Central memory CD8-positive, alpha-beta T cell (primary cell): ENCODE measurements at regions not wholly inside any gene's neighbourhood (a gene's known extent, or its start where the extent isn't known, plus 50 kb on each side); places are given as distances from the start of the nearest gene placed in this dataset.

Experiments used
- ATAC-seq: fragments of 150-1000 bp; cut with Tn5 transposase; replicated peaks from 2 replicates; pipeline ENCODE4 v1.10.0; 2022; ENCODE audit warnings: mild to moderate bottlenecking, moderate FRiP score, moderate number of reproducible peaks; ENCODE audit not compliant: poor library complexity, severe bottlenecking; ENCODE audit errors: extremely low read depth
- DNase-seq, 2 donors: peaks; one replicate each; pipeline ENCODE4 v3.0.0; 2021; ENCODE audit warnings: low spot score in 2 of 2
- H3K27ac Mint-ChIP-seq: one replicate; pipeline ENCODE4 v1.8.0; 2022; ENCODE audit warnings: low read depth, mild to moderate bottlenecking, moderate library complexity, mixed read lengths
- H3K27me3 Mint-ChIP-seq: one replicate; pipeline ENCODE4 v1.8.0; 2022; ENCODE audit warnings: mixed read lengths
- H3K36me3 Mint-ChIP-seq: one replicate; pipeline ENCODE4 v1.8.0; 2022; ENCODE audit warnings: mild to moderate bottlenecking, moderate library complexity, mixed read lengths; ENCODE audit not compliant: insufficient read depth
- H3K4me1 Mint-ChIP-seq: one replicate; pipeline ENCODE4 v1.8.0; 2022; ENCODE audit warnings: mixed read lengths
- H3K4me3 Mint-ChIP-seq: one replicate; pipeline ENCODE4 v1.8.0; 2022; ENCODE audit warnings: mild to moderate bottlenecking, moderate library complexity, mixed read lengths
- H3K9me3 Mint-ChIP-seq: one replicate; pipeline ENCODE4 v1.8.0; 2022; ENCODE audit warnings: mixed read lengths

GRCh38 chr12:33663000-33663654, 223.5 kb upstream of the SYT10 start:
- Mint-ChIP-seq H3K36me3 (no peaks in the 10 kb centered on the region), H3K27ac (no peak overlapping the region), H3K27me3 (no peaks in the 10 kb centered on the region), H3K4me1 (no peaks in the 10 kb centered on the region), H3K4me3 (no peak overlapping the region), H3K9me3 (peaks cover 13% of the 10 kb centered on the region)
- no peak for DNase-seq
- ATAC-seq, result no peak

GRCh38 chr12:33669349-33669748, 229.7 kb upstream of the SYT10 start:
- no peak overlapping the region for H3K27ac Mint-ChIP-seq
- H3K36me3 Mint-ChIP-seq, result no peaks in the 10 kb centered on the region
- no peak overlapping the region for H3K4me3 Mint-ChIP-seq
- H3K9me3 Mint-ChIP-seq, result peaks cover 5% of the 10 kb centered on the region
- DNase-seq (no peak), ATAC-seq (no peak)
- no peaks in the 10 kb centered on the region for H3K4me1 Mint-ChIP-seq
- H3K27me3 Mint-ChIP-seq, result no peaks in the 10 kb centered on the region

- no peak overlapping the region for H3K4me3 Mint-ChIP-seq
- DNase-seq (no peak), ATAC-seq (no peak)
- H3K27ac Mint-ChIP-seq, result no peak overlapping the region
- no peaks in the 10 kb centered on the region for H3K36me3 Mint-ChIP-seq
- H3K9me3 Mint-ChIP-seq, result peaks cover 5% of the 10 kb centered on the region
- no peaks in the 10 kb centered on the region for H3K27me3 Mint-ChIP-seq
- H3K4me1 Mint-ChIP-seq, result no peaks in the 10 kb centered on the region
These were observed 230.7 kb upstream of the SYT10 start for GRCh38 chr12:33670284-33670683.

GRCh38 chr12:33671676-33672075, 232.1 kb upstream of the SYT10 start:
- H3K4me3 Mint-ChIP-seq, result no peak overlapping the region
- no peak overlapping the region for H3K27ac Mint-ChIP-seq
- H3K36me3 Mint-ChIP-seq, result no peaks in the 10 kb centered on the region
- peaks cover 5% of the 10 kb centered on the region for H3K9me3 Mint-ChIP-seq
- no peaks in the 10 kb centered on the region for H3K4me1 Mint-ChIP-seq
- DNase-seq (no peak), ATAC-seq (no peak)
- no peaks in the 10 kb centered on the region for H3K27me3 Mint-ChIP-seq

GRCh38 chr12:33672836-33673577, 233.4 kb upstream of the SYT10 start:
- H3K27me3 Mint-ChIP-seq, result no peaks in the 10 kb centered on the region
- H3K36me3 Mint-ChIP-seq, result no peaks in the 10 kb centered on the region
- ATAC-seq (no peak), DNase-seq (no peak)
- H3K27ac Mint-ChIP-seq, result no peak overlapping the region
- H3K9me3 Mint-ChIP-seq, result peaks cover 5% of the 10 kb centered on the region
- no peaks in the 10 kb centered on the region for H3K4me1 Mint-ChIP-seq
- H3K4me3 Mint-ChIP-seq, result no peak overlapping the region

- DNase-seq (no peak), ATAC-seq (no peak)
- Mint-ChIP-seq H3K4me1 (no peaks in the 10 kb centered on the region), H3K27me3 (no peaks in the 10 kb centered on the region), H3K27ac (no peak overlapping the region), H3K36me3 (no peaks in the 10 kb centered on the region), H3K4me3 (no peak overlapping the region), H3K9me3 (peaks cover 5% of the 10 kb centered on the region)
These were observed 237.2 kb upstream of the SYT10 start for GRCh38 chr12:33676866-33677265.

- H3K36me3 Mint-ChIP-seq, result no peaks in the 10 kb centered on the region
- H3K9me3 Mint-ChIP-seq, result peaks cover 5% of the 10 kb centered on the region
- no peak for ATAC-seq
- H3K4me1 Mint-ChIP-seq, result no peaks in the 10 kb centered on the region
- no peak overlapping the region for H3K4me3 Mint-ChIP-seq
- no peaks in the 10 kb centered on the region for H3K27me3 Mint-ChIP-seq
- H3K27ac Mint-ChIP-seq, result no peak overlapping the region
- DNase-seq, result no peak
These were observed 238.8 kb upstream of the SYT10 start for GRCh38 chr12:33678221-33678964.

- H3K36me3 Mint-ChIP-seq, result no peaks in the 10 kb centered on the region
- DNase-seq, result no peak
- H3K9me3 Mint-ChIP-seq, result peaks cover 21% of the 10 kb centered on the region
- no peaks in the 10 kb centered on the region for H3K4me1 Mint-ChIP-seq
- no peak overlapping the region for H3K4me3 Mint-ChIP-seq
- no peak overlapping the region for H3K27ac Mint-ChIP-seq
- ATAC-seq, result no peak
- H3K27me3 Mint-ChIP-seq, result no peaks in the 10 kb centered on the region
These were observed 250.9 kb upstream of the SYT10 start for GRCh38 chr12:33690562-33690961.

GRCh38 chr12:33703221-33703620, 263.6 kb upstream of the SYT10 start:
- Mint-ChIP-seq H3K4me3 (no peak overlapping the region), H3K27ac (no peak overlapping the region)
- no peak for ATAC-seq

GRCh38 chr12:33706927-33707326, 267.3 kb upstream of the SYT10 start:
- H3K9me3 Mint-ChIP-seq, result no peaks in the 10 kb centered on the region
- DNase-seq (no peak), ATAC-seq (no peak)
- no peaks in the 10 kb centered on the region for H3K27me3 Mint-ChIP-seq
- H3K36me3 Mint-ChIP-seq, result no peaks in the 10 kb centered on the region
- H3K27ac Mint-ChIP-seq, result no peak overlapping the region
- no peaks in the 10 kb centered on the region for H3K4me1 Mint-ChIP-seq
- H3K4me3 Mint-ChIP-seq, result no peak overlapping the region

More at GRCh38 chr12:33703221-33703620, 263.6 kb upstream of the SYT10 start:
- no peaks in the 10 kb centered on the region for H3K27me3 Mint-ChIP-seq
- no peak for DNase-seq
- H3K4me1 Mint-ChIP-seq, result no peaks in the 10 kb centered on the region
- H3K36me3 Mint-ChIP-seq, result no peaks in the 10 kb centered on the region
- H3K9me3 Mint-ChIP-seq, result peaks cover 6% of the 10 kb centered on the region

GRCh38 chr12:33708935-33709334, 269.3 kb upstream of the SYT10 start:
- Mint-ChIP-seq H3K27me3 (no peaks in the 10 kb centered on the region), H3K4me3 (no peak overlapping the region)

GRCh38 chr12:33710548-33710947, 270.9 kb upstream of the SYT10 start:
- no peaks in the 10 kb centered on the region for H3K27me3 Mint-ChIP-seq
- no peaks in the 10 kb centered on the region for H3K4me1 Mint-ChIP-seq
- ATAC-seq, result no peak
- no peak overlapping the region for H3K4me3 Mint-ChIP-seq
- no peak for DNase-seq
- no peaks in the 10 kb centered on the region for H3K9me3 Mint-ChIP-seq
- no peaks in the 10 kb centered on the region for H3K36me3 Mint-ChIP-seq
- no peak overlapping the region for H3K27ac Mint-ChIP-seq

More at GRCh38 chr12:33708935-33709334, 269.3 kb upstream of the SYT10 start:
- ATAC-seq, result no peak
- no peak for DNase-seq
- Mint-ChIP-seq H3K9me3 (no peaks in the 10 kb centered on the region), H3K4me1 (no peaks in the 10 kb centered on the region), H3K36me3 (no peaks in the 10 kb centered on the region), H3K27ac (no peak overlapping the region)

GRCh38 chr12:33718631-33719030, 279.0 kb upstream of the SYT10 start:
- Mint-ChIP-seq H3K9me3 (peaks cover 18% of the 10 kb centered on the region), H3K27ac (no peak overlapping the region), H3K36me3 (peaks cover 1% of the 10 kb centered on the region), H3K27me3 (no peaks in the 10 kb centered on the region), H3K4me1 (no peaks in the 10 kb centered on the region), H3K4me3 (no peak overlapping the region)
- DNase-seq, result no peak
- no peak for ATAC-seq
